H9 (cell line): ENCODE measurements at regions not wholly inside any gene's neighbourhood (a gene's known extent, or its start where the extent isn't known, plus 50 kb on each side); places are given as distances from the start of the nearest gene placed in this dataset.

Experiments used
- DNase-seq: peaks from one replicate; pipeline ENCODE4 v3.0.0-alpha.2; 2017
- H2AFZ ChIP-seq: one replicate; pipeline ENCODE4 v1.6.1; 2013; ENCODE audit warnings: mild to moderate bottlenecking, low read length, control low read depth, moderate library complexity
- H2AK5ac ChIP-seq: 2 replicates; pipeline ENCODE4 v1.6.1; 2013; ENCODE audit warnings: low read length, control low read depth, mixed read lengths; ENCODE audit not compliant: insufficient read length
- H2BK120ac ChIP-seq: one replicate; pipeline ENCODE4 v1.6.1; 2013; ENCODE audit warnings: low read depth, mild to moderate bottlenecking, low read length, control low read depth, inconsistent platforms; ENCODE audit not compliant: poor library complexity, severe bottlenecking
- H2BK12ac ChIP-seq: 2 replicates; pipeline ENCODE4 v1.6.1; 2013; ENCODE audit warnings: low read length, control low read depth, mixed read lengths, low read depth; ENCODE audit not compliant: insufficient read length
- H2BK15ac ChIP-seq: 2 replicates; pipeline ENCODE4 v1.6.1; 2013; ENCODE audit warnings: low read depth, low read length, control low read depth
- H2BK20ac ChIP-seq: one replicate; pipeline ENCODE4 v1.6.1; 2013; ENCODE audit warnings: low read depth, mild to moderate bottlenecking, low read length, control low read depth, inconsistent platforms; ENCODE audit not compliant: poor library complexity, severe bottlenecking
- H2BK5ac ChIP-seq: 2 replicates; pipeline ENCODE4 v1.6.1; 2013; ENCODE audit warnings: low read length, control low read depth, mixed read lengths; ENCODE audit not compliant: insufficient read length
- H3K14ac ChIP-seq: 2 replicates; pipeline ENCODE4 v1.6.1; 2013; ENCODE audit warnings: low read length, control low read depth; ENCODE audit not compliant: insufficient read depth
- H3K18ac ChIP-seq: 2 replicates; pipeline ENCODE4 v1.6.1; 2013; ENCODE audit warnings: low read depth, mild to moderate bottlenecking, mixed read lengths, low read length, control low read depth; ENCODE audit not compliant: insufficient read length
- H3K23ac ChIP-seq: 2 replicates; pipeline ENCODE4 v1.6.1; 2013; ENCODE audit warnings: low read length, control low read depth, mixed read lengths, low read depth; ENCODE audit not compliant: insufficient read length
- H3K23me2 ChIP-seq: 2 replicates; pipeline ENCODE4 v1.6.1; 2013; ENCODE audit warnings: low read depth, mild to moderate bottlenecking, mixed read lengths, low read length, control low read depth; ENCODE audit not compliant: insufficient read length, poor library complexity, severe bottlenecking
- H3K27ac ChIP-seq: 2 replicates; pipeline ENCODE4 v1.5.1; 2013; ENCODE audit warnings: low read length, control low read depth, mixed read lengths, low read depth; ENCODE audit not compliant: insufficient read length
- H3K27me3 ChIP-seq: 2 replicates; pipeline ENCODE4 v1.6.1; 2013; ENCODE audit warnings: low read length, control low read depth, inconsistent platforms; ENCODE audit not compliant: insufficient read depth
- H3K4ac ChIP-seq: 2 replicates; pipeline ENCODE4 v1.6.1; 2013; ENCODE audit warnings: low read depth, mild to moderate bottlenecking, control low read depth, inconsistent platforms, low read length, moderate library complexity
- H3K4me1 ChIP-seq: 2 replicates; pipeline ENCODE4 v1.6.1; 2013; ENCODE audit warnings: low read length, control low read depth, inconsistent platforms; ENCODE audit not compliant: insufficient read depth
- H3K4me2 ChIP-seq: 2 replicates; pipeline ENCODE4 v1.6.1; 2013; ENCODE audit warnings: low read length, control low read depth, mixed read lengths; ENCODE audit not compliant: insufficient read length, insufficient read depth
- H3K56ac ChIP-seq: 2 replicates; pipeline ENCODE4 v1.6.1; 2013; ENCODE audit warnings: low read depth, mild to moderate bottlenecking, mixed read lengths, low read length, control low read depth; ENCODE audit not compliant: insufficient read length
- H3K79me1 ChIP-seq: 2 replicates; pipeline ENCODE4 v1.6.1; 2013; ENCODE audit warnings: low read depth, mild to moderate bottlenecking, moderate library complexity, low read length, control low read depth, inconsistent platforms; ENCODE audit not compliant: insufficient read depth, poor library complexity, severe bottlenecking
- H3K79me2 ChIP-seq: 2 replicates; pipeline ENCODE4 v1.6.1; 2013; ENCODE audit warnings: low read length, control low read depth, inconsistent platforms; ENCODE audit not compliant: insufficient read depth
- H3K9ac ChIP-seq: 2 replicates; pipeline ENCODE4 v1.6.1; 2013; ENCODE audit warnings: low read length, control low read depth, mixed read lengths; ENCODE audit not compliant: insufficient read length; ENCODE audit errors: extremely low read depth
- H3K9me3 ChIP-seq: one replicate; pipeline ENCODE4 v1.6.1; 2013; ENCODE audit warnings: low read depth, low read length, inconsistent platforms; ENCODE audit not compliant: control insufficient read depth
- H3T11ph ChIP-seq: one replicate; pipeline ENCODE4 v1.6.1; 2013; ENCODE audit warnings: mild to moderate bottlenecking, low read length, control low read depth, inconsistent platforms
- H4K20me1 ChIP-seq: one replicate; pipeline ENCODE4 v1.6.1; 2013; ENCODE audit not compliant: control insufficient read depth, insufficient read length, insufficient read depth
- H4K5ac ChIP-seq: 2 replicates; pipeline ENCODE4 v1.6.1; 2013; ENCODE audit warnings: low read depth, mild to moderate bottlenecking, mixed read lengths, low read length, control low read depth; ENCODE audit not compliant: insufficient read length
- H4K8ac ChIP-seq: replicated peaks from 2 replicates; pipeline ENCODE4 v1.6.1; 2013; ENCODE audit warnings: low read length, control low read depth, mixed read lengths, low read depth; ENCODE audit not compliant: insufficient read length
- H4K91ac ChIP-seq: 2 replicates; pipeline ENCODE4 v1.6.1; 2013; ENCODE audit warnings: low read depth, mild to moderate bottlenecking, moderate library complexity, mixed read lengths, low read length, control low read depth; ENCODE audit not compliant: insufficient read length
- H3K27ac Mint-ChIP-seq, 3 experiments: 2 replicates in 2 of 3; 3 replicates in 1 of 3; pipeline ENCODE4 v1.8.0; 2020 to 2021; ENCODE audit warnings: mixed read lengths in 3 of 3, mild to moderate bottlenecking in 1 of 3, moderate library complexity in 1 of 3
- H3K27me3 Mint-ChIP-seq: 2 replicates; pipeline ENCODE4 v1.8.0; 2021; ENCODE audit warnings: low read depth, mild to moderate bottlenecking, moderate library complexity, mixed read lengths
- H3K36me3 Mint-ChIP-seq, 3 experiments: 2 replicates in 2 of 3; 3 replicates in 1 of 3; pipeline ENCODE4 v1.8.0; 2020 to 2021; ENCODE audit warnings: low read depth in 3 of 3, mixed read lengths in 3 of 3; ENCODE audit not compliant: insufficient read depth in 1 of 3
- H3K4me1 Mint-ChIP-seq, 2 experiments: 2 replicates each; pipeline ENCODE4 v1.8.0; 2020; ENCODE audit warnings: mixed read lengths in 2 of 2
- H3K4me3 Mint-ChIP-seq, 2 experiments: 2 replicates in 1 of 2; 3 replicates in 1 of 2; pipeline ENCODE4 v1.8.0; 2020 to 2021; ENCODE audit warnings: mild to moderate bottlenecking in 2 of 2, mixed read lengths in 2 of 2, moderate library complexity in 1 of 2
- H3K9me3 Mint-ChIP-seq, 2 experiments: 2 replicates in 1 of 2; 3 replicates in 1 of 2; pipeline ENCODE4 v1.8.0; 2020; ENCODE audit warnings: mild to moderate bottlenecking in 2 of 2, mixed read lengths in 2 of 2, moderate library complexity in 1 of 2
- WGBS: extraction: QIAGEN DNeasy Blood & Tissue Kit; methylation state at CpG from one replicate; pipeline ENCODE4 v1.1.7; 2013; ENCODE audit warnings: missing lambda C conversion rate, low lambda C conversion rate, mixed read lengths; ENCODE audit not compliant: insufficient read length; ENCODE audit errors: extremely low coverage; 5-methylcytosine and 5-hydroxymethylcytosine counted together
- TF ChIP-seq, protein P1 (sequence below): fragments of 200-600 bp; sonication (generic); conservative IDR thresholded peaks from 3 replicates; pipeline ENCODE4 v1.8.0; 2021; ENCODE audit warnings: antibody characterized with exemption, mild to moderate bottlenecking

DNA sequence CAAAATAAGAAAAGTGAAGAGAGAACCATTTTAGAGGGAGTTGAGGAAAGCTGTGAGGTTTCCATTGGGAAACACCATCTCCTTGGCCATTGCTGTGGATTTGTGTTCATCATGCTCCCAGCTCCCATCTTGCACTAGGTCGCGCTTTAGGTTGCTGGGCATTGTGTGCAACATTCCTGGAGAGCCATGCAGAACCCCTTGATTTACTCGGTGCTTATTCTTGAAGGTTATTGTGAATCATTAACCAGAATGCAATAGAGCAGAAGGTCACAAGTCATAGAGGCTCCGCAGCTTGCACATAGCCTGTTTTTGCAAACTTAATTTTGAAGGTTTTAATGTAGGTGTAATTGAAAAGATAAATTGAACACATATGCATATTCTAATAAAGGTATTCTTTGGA is 239.2 kb upstream of the IL12A start:
- no peaks in the 10 kb centered on the region for H3K27me3 ChIP-seq
- H3K9me3 ChIP-seq, result no peaks in the 10 kb centered on the region
- H3K27ac Mint-ChIP-seq, result no peak overlapping the region; a peak in 1 of 7 replicates
- no peaks in the 10 kb centered on the region for H3K23me2 ChIP-seq
- H2BK12ac ChIP-seq, result no peak overlapping the region
- no peak overlapping the region for H3K4me3 Mint-ChIP-seq
- H3T11ph ChIP-seq, result no peak overlapping the region
- no peak overlapping the region for H2BK15ac ChIP-seq
- H2AK5ac ChIP-seq, result no peak overlapping the region
- no peaks in the 10 kb centered on the region for H3K4me1 Mint-ChIP-seq
- WGBS, result no CpG with 5 or more reads among the region's 4 CpGs
- no peaks in the 10 kb centered on the region for H3K4me1 ChIP-seq
- no peak overlapping the region for H3K4me2 ChIP-seq
- no peaks in the 10 kb centered on the region for H3K27me3 Mint-ChIP-seq
- H4K8ac ChIP-seq, result no peak overlapping the region
- no peaks in the 10 kb centered on the region for H4K20me1 ChIP-seq
- no peak overlapping the region for H3K23ac ChIP-seq
- no peak overlapping the region for H2AFZ ChIP-seq
- peaks cover 0 to 1% (median under 1%) of the 10 kb centered on the region in 3 experiments; a peak in 5 of 7 replicates for H3K36me3 Mint-ChIP-seq
- H3K9me3 Mint-ChIP-seq, result peaks cover under 1% of the 10 kb centered on the region in 2 experiments; a peak in 4 of 5 replicates
- no peaks in the 10 kb centered on the region for H3K79me2 ChIP-seq
- no peak overlapping the region for H4K5ac ChIP-seq
- H3K9ac ChIP-seq, result no peak overlapping the region
- H3K79me1 ChIP-seq, result no peaks in the 10 kb centered on the region
- H4K91ac ChIP-seq, result no peak overlapping the region
- H3K27ac ChIP-seq, result no peak overlapping the region
- no peak overlapping the region for H3K4ac ChIP-seq
- H2BK5ac ChIP-seq, result no peak overlapping the region
- TF ChIP-seq, protein P1, sequence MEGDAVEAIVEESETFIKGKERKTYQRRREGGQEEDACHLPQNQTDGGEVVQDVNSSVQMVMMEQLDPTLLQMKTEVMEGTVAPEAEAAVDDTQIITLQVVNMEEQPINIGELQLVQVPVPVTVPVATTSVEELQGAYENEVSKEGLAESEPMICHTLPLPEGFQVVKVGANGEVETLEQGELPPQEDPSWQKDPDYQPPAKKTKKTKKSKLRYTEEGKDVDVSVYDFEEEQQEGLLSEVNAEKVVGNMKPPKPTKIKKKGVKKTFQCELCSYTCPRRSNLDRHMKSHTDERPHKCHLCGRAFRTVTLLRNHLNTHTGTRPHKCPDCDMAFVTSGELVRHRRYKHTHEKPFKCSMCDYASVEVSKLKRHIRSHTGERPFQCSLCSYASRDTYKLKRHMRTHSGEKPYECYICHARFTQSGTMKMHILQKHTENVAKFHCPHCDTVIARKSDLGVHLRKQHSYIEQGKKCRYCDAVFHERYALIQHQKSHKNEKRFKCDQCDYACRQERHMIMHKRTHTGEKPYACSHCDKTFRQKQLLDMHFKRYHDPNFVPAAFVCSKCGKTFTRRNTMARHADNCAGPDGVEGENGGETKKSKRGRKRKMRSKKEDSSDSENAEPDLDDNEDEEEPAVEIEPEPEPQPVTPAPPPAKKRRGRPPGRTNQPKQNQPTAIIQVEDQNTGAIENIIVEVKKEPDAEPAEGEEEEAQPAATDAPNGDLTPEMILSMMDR, result no peak
- no peak overlapping the region for H2BK20ac ChIP-seq
- H3K56ac ChIP-seq, result no peak overlapping the region
- no peak overlapping the region for H3K14ac ChIP-seq
- H2BK120ac ChIP-seq, result no peak overlapping the region
- no peak overlapping the region for H3K18ac ChIP-seq
- no peak for DNase-seq
